ENCODE measurements at regions not wholly inside any gene's neighbourhood (a gene's known extent, or its start where the extent isn't known, plus 50 kb on each side); places are given as distances from the start of the nearest gene placed in this dataset.
"Not testable (repeated sequence)": the region's sequence is repeated elsewhere in the genome, so short reads cannot be mapped to it uniquely, and the experiment has no call there.

DNA sequence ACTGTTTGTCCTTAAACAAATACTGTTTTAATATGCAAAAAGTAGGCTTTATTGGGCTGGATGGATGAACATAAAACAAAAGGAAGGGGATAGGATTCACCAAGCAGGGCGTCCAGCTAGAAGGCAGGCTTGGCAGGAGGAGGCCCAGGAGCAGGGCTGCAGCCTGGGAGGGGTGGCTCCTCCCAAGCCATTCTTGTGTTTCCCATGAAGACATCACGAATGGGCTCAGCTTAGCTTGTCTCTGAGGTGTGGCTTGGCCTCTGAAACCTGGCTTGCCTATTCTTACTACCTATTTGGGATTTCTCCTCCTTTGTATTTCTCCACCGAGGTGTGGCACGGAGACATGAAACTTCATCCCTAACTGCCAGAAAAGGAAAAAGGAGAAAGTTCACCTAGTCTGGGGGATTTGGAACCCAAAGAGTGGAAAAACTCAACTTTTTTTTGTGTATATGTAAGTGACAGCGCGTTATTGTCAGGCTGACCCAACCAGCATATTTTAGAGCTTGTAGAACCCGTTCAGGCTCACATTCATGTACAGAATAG is 481.9 kb upstream of the SPRED2 start:
- DNase-seq (ENCODE audit: unreplicated experiment): no peak
- ChIA-PET CTCF (interaction anchor here (0.5 kb wide), 1 partner anchor 467 kb away, joined by 3 read pairs; no protein-coding TSS in a partner anchor), POLR2A (no interaction called here)
- H3K27ac Mint-ChIP-seq (ENCODE audit: low read depth, unreplicated experiment): no peak overlapping the region
- TF ChIP-seq, protein P1, sequence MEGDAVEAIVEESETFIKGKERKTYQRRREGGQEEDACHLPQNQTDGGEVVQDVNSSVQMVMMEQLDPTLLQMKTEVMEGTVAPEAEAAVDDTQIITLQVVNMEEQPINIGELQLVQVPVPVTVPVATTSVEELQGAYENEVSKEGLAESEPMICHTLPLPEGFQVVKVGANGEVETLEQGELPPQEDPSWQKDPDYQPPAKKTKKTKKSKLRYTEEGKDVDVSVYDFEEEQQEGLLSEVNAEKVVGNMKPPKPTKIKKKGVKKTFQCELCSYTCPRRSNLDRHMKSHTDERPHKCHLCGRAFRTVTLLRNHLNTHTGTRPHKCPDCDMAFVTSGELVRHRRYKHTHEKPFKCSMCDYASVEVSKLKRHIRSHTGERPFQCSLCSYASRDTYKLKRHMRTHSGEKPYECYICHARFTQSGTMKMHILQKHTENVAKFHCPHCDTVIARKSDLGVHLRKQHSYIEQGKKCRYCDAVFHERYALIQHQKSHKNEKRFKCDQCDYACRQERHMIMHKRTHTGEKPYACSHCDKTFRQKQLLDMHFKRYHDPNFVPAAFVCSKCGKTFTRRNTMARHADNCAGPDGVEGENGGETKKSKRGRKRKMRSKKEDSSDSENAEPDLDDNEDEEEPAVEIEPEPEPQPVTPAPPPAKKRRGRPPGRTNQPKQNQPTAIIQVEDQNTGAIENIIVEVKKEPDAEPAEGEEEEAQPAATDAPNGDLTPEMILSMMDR (IDR thresholded peaks at IDR 0.05; ENCODE audit: unreplicated experiment): no peak
- intact Hi-C loops (cut with micrococcal nuclease): no loop called here
- no peak overlapping the region for H3K4me3 Mint-ChIP-seq (ENCODE audit: unreplicated experiment)
- no peaks in the 10 kb centered on the region for H3K36me3 Mint-ChIP-seq (ENCODE audit: insufficient read depth, unreplicated experiment)
- peaks cover 2% of the 10 kb centered on the region for H3K4me1 Mint-ChIP-seq (ENCODE audit: insufficient read depth, unreplicated experiment)
- no peaks in the 10 kb centered on the region for H3K9me3 Mint-ChIP-seq (ENCODE audit: unreplicated experiment)
- no TSS peak for BruUV-seq (replicated peaks)
- H3K27me3 Mint-ChIP-seq (ENCODE audit: insufficient read depth, unreplicated experiment): no peaks in the 10 kb centered on the region

DNA sequence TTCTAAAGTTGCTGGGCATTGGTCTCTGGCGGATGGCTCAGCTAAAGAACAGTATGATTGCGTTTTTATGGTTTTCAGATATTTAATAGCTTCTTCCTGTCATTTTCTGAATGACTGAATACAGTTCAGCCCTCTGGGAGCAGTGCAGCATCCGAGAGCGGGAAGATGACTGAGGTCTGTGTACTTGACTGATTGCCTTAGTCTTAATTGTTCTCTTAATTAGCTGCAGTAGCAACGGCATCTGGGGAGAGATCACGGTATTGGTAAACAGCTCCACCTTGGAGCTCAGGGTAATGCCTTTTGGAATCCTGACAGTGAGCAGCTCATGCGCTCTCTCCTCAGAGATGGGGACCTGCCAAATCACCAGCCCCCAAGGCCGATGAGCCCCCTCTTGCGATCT is 481.4 kb upstream of the SPRED2 start:
- BruUV-seq (replicated peaks): no TSS peak
- Mint-ChIP-seq H3K4me3 (ENCODE audit: unreplicated experiment) (no peak overlapping the region), H3K9me3 (ENCODE audit: unreplicated experiment) (no peaks in the 10 kb centered on the region), H3K4me1 (ENCODE audit: insufficient read depth, unreplicated experiment) (no peaks in the 10 kb centered on the region), H3K36me3 (ENCODE audit: insufficient read depth, unreplicated experiment) (no peaks in the 10 kb centered on the region), H3K27me3 (ENCODE audit: insufficient read depth, unreplicated experiment) (no peaks in the 10 kb centered on the region), H3K27ac (ENCODE audit: low read depth, unreplicated experiment) (no peak overlapping the region)
- intact Hi-C loops (cut with micrococcal nuclease): no loop called here
- TF ChIP-seq, protein P1 (IDR thresholded peaks at IDR 0.05; ENCODE audit: unreplicated experiment): no peak
- ChIA-PET CTCF (interaction anchor here (0.5 to 0.6 kb wide), 2 partner anchors 467 to 471 kb away, joined by 3 to 4 read pairs; no protein-coding TSS in a partner anchor), POLR2A (no interaction called here)
- DNase-seq (ENCODE audit: unreplicated experiment): no peak

- TF ChIP-seq, protein P1 (IDR thresholded peaks at IDR 0.05; ENCODE audit: unreplicated experiment): no peak
- POLR2A ChIA-PET: no interaction called here
- no peak for DNase-seq (ENCODE audit: unreplicated experiment)
- no peak overlapping the region for H3K4me3 Mint-ChIP-seq (ENCODE audit: unreplicated experiment)
- CTCF ChIA-PET: interaction anchor here (0.5 to 0.6 kb wide), 2 partner anchors 250 to 575 kb away, joined by 3 read pairs; no protein-coding TSS in a partner anchor
- no peak overlapping the region for H3K27ac Mint-ChIP-seq (ENCODE audit: low read depth, unreplicated experiment)
- peaks cover 13% of the 10 kb centered on the region for H3K9me3 Mint-ChIP-seq (ENCODE audit: unreplicated experiment)
- H3K4me1 Mint-ChIP-seq (ENCODE audit: insufficient read depth, unreplicated experiment): no peaks in the 10 kb centered on the region
- intact Hi-C loops (cut with micrococcal nuclease): no loop called here
- no TSS peak for BruUV-seq (replicated peaks)
- no peaks in the 10 kb centered on the region for H3K36me3 Mint-ChIP-seq (ENCODE audit: insufficient read depth, unreplicated experiment)
- no peaks in the 10 kb centered on the region for H3K27me3 Mint-ChIP-seq (ENCODE audit: insufficient read depth, unreplicated experiment)
Observed at GRCh38 chr2:65901756-65902155, 469.4 kb upstream of the SPRED2 start.

DNA sequence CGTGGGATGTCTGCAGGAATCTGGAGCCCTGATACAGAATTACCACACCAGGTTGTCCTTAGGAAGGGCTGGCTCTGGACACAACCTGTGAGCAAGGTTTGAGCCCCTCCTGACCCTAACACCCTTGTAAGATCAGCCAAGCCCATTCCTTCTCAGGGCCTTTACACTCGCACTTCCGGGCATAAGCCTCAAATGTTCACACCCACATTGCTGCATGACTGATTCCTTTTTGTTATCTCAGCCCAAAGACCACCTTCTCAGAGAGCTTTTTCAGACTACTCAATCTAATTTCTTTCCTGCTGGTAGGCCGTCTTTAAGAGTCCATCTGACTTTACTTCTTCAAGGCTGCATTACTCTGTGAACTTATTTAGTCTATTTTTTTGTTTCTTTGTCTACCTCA is 464.0 kb upstream of the SPRED2 start:
- H3K4me1 Mint-ChIP-seq (ENCODE audit: insufficient read depth, unreplicated experiment): no peaks in the 10 kb centered on the region
- no peak for DNase-seq (ENCODE audit: unreplicated experiment)
- POLR2A ChIA-PET: no interaction called here
- H3K4me3 Mint-ChIP-seq (ENCODE audit: unreplicated experiment): no peak overlapping the region
- no peak overlapping the region for H3K27ac Mint-ChIP-seq (ENCODE audit: low read depth, unreplicated experiment)
- H3K9me3 Mint-ChIP-seq (ENCODE audit: unreplicated experiment): peaks cover 12% of the 10 kb centered on the region
- intact Hi-C loops (cut with micrococcal nuclease): no loop called here
- H3K27me3 Mint-ChIP-seq (ENCODE audit: insufficient read depth, unreplicated experiment): no peaks in the 10 kb centered on the region
- TF ChIP-seq, protein P1 (IDR thresholded peaks at IDR 0.05; ENCODE audit: unreplicated experiment): no peak
- no peaks in the 10 kb centered on the region for H3K36me3 Mint-ChIP-seq (ENCODE audit: insufficient read depth, unreplicated experiment)
- CTCF ChIA-PET: no interaction called here
- BruUV-seq (replicated peaks): no TSS peak

DNA sequence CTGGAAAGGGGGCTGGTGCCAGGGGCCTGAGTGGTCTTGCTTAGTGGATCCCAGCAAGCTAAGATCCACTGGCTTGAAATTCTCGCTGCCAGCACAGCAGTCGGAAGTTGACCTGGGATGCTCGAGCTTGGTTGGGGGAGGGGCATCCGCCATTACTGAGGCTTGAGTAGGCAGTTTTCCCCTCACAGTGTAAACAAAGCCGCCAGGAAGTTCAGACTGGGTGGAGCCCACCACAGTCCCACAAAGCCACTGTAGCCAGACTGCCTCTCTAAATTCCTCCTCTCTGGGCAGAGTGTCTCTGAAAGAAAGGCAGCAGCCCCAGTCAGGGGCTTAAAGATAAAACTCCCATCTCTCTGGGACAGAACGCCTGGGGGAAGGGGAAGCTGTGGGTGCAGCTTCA is 457.7 kb upstream of the SPRED2 start:
- POLR2A ChIA-PET; H3K27ac Mint-ChIP-seq (ENCODE audit: low read depth, unreplicated experiment); H3K27me3 Mint-ChIP-seq (ENCODE audit: insufficient read depth, unreplicated experiment); DNase-seq (ENCODE audit: unreplicated experiment); H3K4me1 Mint-ChIP-seq (ENCODE audit: insufficient read depth, unreplicated experiment); H3K4me3 Mint-ChIP-seq (ENCODE audit: unreplicated experiment); BruUV-seq (replicated peaks); CTCF ChIA-PET; H3K36me3 Mint-ChIP-seq (ENCODE audit: insufficient read depth, unreplicated experiment); intact Hi-C loops (cut with micrococcal nuclease): not testable (repeated sequence)
- H3K9me3 Mint-ChIP-seq (ENCODE audit: unreplicated experiment): peaks cover 19% of the 10 kb centered on the region

Data from MCF 10A (cell line).